IMR-90 (cell line): ENCODE measurements at regions not wholly inside any gene's neighbourhood (a gene's known extent, or its start where the extent isn't known, plus 50 kb on each side); places are given as distances from the start of the nearest gene placed in this dataset.

Source experiments
- ATAC-seq: fragments of 200-7000 bp; cut with Tn5 transposase; 2 replicates; pipeline ENCODE4 v1.9.1; 2020; ENCODE audit warnings: low read depth, mild to moderate bottlenecking, moderate library complexity
- BruUV-seq: library from RNA; stranded (reverse); fragments of 400-500 nt; replicated peaks from 2 replicates; lab custom pipeline; 2021; lab: Mats Ljungman, UMichigan
- CTCF ChIA-PET: fragments of 300-600 bp; formaldehyde crosslinking; extraction: SDS; loops from one replicate; lab custom pipeline; 2021; ENCODE audit warnings: antibody characterized with exemption; lab: Yijun Ruan, JAX
- POLR2A ChIA-PET: fragments of 300-600 bp; sonication (Branson Sonifier 250); formaldehyde crosslinking; loops from one replicate; lab custom pipeline; 2022; ENCODE audit warnings: antibody characterized with exemption; ENCODE audit not compliant: unreplicated experiment; lab: Charles Lee
- DNase-seq: peaks from one replicate; pipeline ENCODE4 v3.0.0; 2013
- H2AFZ ChIP-seq: replicated peaks from 2 replicates; pipeline ENCODE3; 2013; ENCODE audit warnings: low read length, mild to moderate bottlenecking; ENCODE audit not compliant: poor library complexity
- H2AK5ac ChIP-seq: 2 replicates; pipeline ENCODE4 v1.6.1; 2013; ENCODE audit warnings: low read depth, low read length, inconsistent platforms
- H2AK9ac ChIP-seq: replicated peaks from 2 replicates; pipeline ENCODE3; 2013; ENCODE audit warnings: mild to moderate bottlenecking, low read depth, low read length, moderate library complexity; ENCODE audit not compliant: poor library complexity
- H2BK120ac ChIP-seq: 2 replicates; pipeline ENCODE4 v1.6.1; 2013; ENCODE audit warnings: low read depth, low read length, inconsistent platforms
- H2BK15ac ChIP-seq: 3 replicates; pipeline ENCODE4 v1.6.1; 2013; ENCODE audit warnings: low read depth, low read length, inconsistent platforms
- H2BK20ac ChIP-seq: 2 replicates; pipeline ENCODE4 v1.6.1; 2013; ENCODE audit warnings: low read depth, mild to moderate bottlenecking, inconsistent platforms, low read length, moderate library complexity
- H2BK5ac ChIP-seq: 2 replicates; pipeline ENCODE4 v1.6.1; 2013; ENCODE audit warnings: mild to moderate bottlenecking, low read depth, low read length, inconsistent platforms; ENCODE audit not compliant: poor library complexity, severe bottlenecking
- H3K14ac ChIP-seq: replicated peaks from 2 replicates; pipeline ENCODE4 v1.6.1; 2013; ENCODE audit warnings: low read depth, low read length, inconsistent platforms
- H3K18ac ChIP-seq: 2 replicates; pipeline ENCODE4 v1.6.1; 2013; ENCODE audit warnings: low read depth, low read length, control low read depth
- H3K23ac ChIP-seq: 2 replicates; pipeline ENCODE4 v1.6.1; 2013; ENCODE audit warnings: low read depth, low read length, inconsistent platforms
- H3K27ac ChIP-seq: 2 replicates; pipeline ENCODE4 v1.5.1; 2013; ENCODE audit warnings: mild to moderate bottlenecking, control low read depth, low read length; ENCODE audit not compliant: insufficient read depth
- H3K27me3 ChIP-seq: 2 replicates; pipeline ENCODE4 v1.6.1; 2013; ENCODE audit warnings: low read length; ENCODE audit not compliant: control insufficient read depth, insufficient read depth
- H3K36me3 ChIP-seq: 2 replicates; pipeline ENCODE4 v1.6.1; 2013; ENCODE audit warnings: low read length, mixed read lengths; ENCODE audit not compliant: control insufficient read depth, insufficient read depth
- H3K4ac ChIP-seq: 2 replicates; pipeline ENCODE4 v1.6.1; 2013; ENCODE audit warnings: low read depth, low read length, inconsistent platforms
- H3K4me1 ChIP-seq: 2 replicates; pipeline ENCODE4 v1.6.1; 2013; ENCODE audit warnings: low read length, mixed read lengths; ENCODE audit not compliant: control insufficient read depth, insufficient read depth
- H3K4me2 ChIP-seq: 2 replicates; pipeline ENCODE4 v1.6.1; 2013; ENCODE audit warnings: low read depth, mild to moderate bottlenecking, control low read depth, low read length, moderate library complexity
- H3K4me3 ChIP-seq: 2 replicates; pipeline ENCODE4 v1.5.1; 2013; ENCODE audit warnings: low read depth, mild to moderate bottlenecking, control low read depth, low read length, moderate library complexity; ENCODE audit not compliant: insufficient read depth
- H3K56ac ChIP-seq: 2 replicates; pipeline ENCODE4 v1.6.1; 2013; ENCODE audit warnings: low read length, inconsistent platforms; ENCODE audit not compliant: insufficient read depth; ENCODE audit errors: extremely low read depth
- H3K79me1 ChIP-seq, 2 experiments: 2 replicates each; pipeline ENCODE4 v1.6.1; 2013; ENCODE audit warnings: low read length in 2 of 2, inconsistent platforms in 1 of 2, low read depth in 1 of 2
- H3K9ac ChIP-seq: 2 replicates; pipeline ENCODE4 v1.6.1; 2013; ENCODE audit warnings: low read depth, low read length, control low read depth
- H3K9me1 ChIP-seq: 2 replicates; pipeline ENCODE4 v1.6.1; 2013; ENCODE audit warnings: low read length, inconsistent platforms; ENCODE audit not compliant: insufficient read depth
- H3K9me3 ChIP-seq: 2 replicates; pipeline ENCODE4 v1.6.1; 2013; ENCODE audit warnings: low read length; ENCODE audit not compliant: control insufficient read depth, insufficient read depth
- H4K20me1 ChIP-seq: 2 replicates; pipeline ENCODE4 v1.6.1; 2013; ENCODE audit warnings: low read length, inconsistent platforms; ENCODE audit not compliant: insufficient read depth
- H4K5ac ChIP-seq: 2 replicates; pipeline ENCODE4 v1.6.1; 2013; ENCODE audit warnings: mild to moderate bottlenecking, low read depth, low read length, control low read depth
- H4K8ac ChIP-seq, 2 experiments: 2 replicates each; pipeline ENCODE4 v1.6.1; 2013; ENCODE audit warnings: low read depth in 2 of 2, low read length in 2 of 2, control low read depth in 1 of 2, inconsistent platforms in 1 of 2
- H4K91ac ChIP-seq: 2 replicates; pipeline ENCODE4 v1.6.1; 2013; ENCODE audit warnings: low read depth, low read length, inconsistent platforms; ENCODE audit not compliant: insufficient read depth
- BHLHE40 ChIP-seq: fragments of 150-350 bp; IDR thresholded peaks from 2 replicates; pipeline ENCODE4 v1.6.1; 2016; ENCODE audit warnings: mild to moderate bottlenecking, low read depth, low read length
- MAFK ChIP-seq: IDR thresholded peaks from 2 replicates; pipeline ENCODE4 v1.6.1; 2012; ENCODE audit warnings: low read depth, low read length, improper control_type of control experiment
- POLR2A ChIP-seq: IDR thresholded peaks from 2 replicates; pipeline ENCODE4 v1.6.1; 2012; ENCODE audit warnings: mild to moderate bottlenecking, low read depth, low read length
- RCOR1 ChIP-seq: IDR thresholded peaks from 2 replicates; pipeline ENCODE4 v1.6.1; 2012; ENCODE audit warnings: mild to moderate bottlenecking, low read length, improper control_type of control experiment; ENCODE audit not compliant: insufficient replicate concordance
- SMC3 ChIP-seq: fragments of 150-350 bp; IDR thresholded peaks from 2 replicates; pipeline ENCODE4 v1.6.1; 2016; ENCODE audit warnings: low read depth, mild to moderate bottlenecking, antibody characterized with exemption, low read length, moderate library complexity
- WGBS, 2 experiments: methylation state at CpG; one replicate each; pipeline versions ENCODE4 v1.1.5 to v1.1.7; 2013; ENCODE audit warnings: missing lambda C conversion rate in 2 of 2; ENCODE audit not compliant: insufficient read length in 1 of 2; ENCODE audit errors: extremely low coverage in 2 of 2; 5-methylcytosine and 5-hydroxymethylcytosine counted together
- dilution Hi-C: fragments of 300-500 bp; cut with HindIII; formaldehyde crosslinking; loops from one replicate; pipeline ENCODE4 v1.14.3; 2018; ENCODE audit warnings: low sequenced_read_pairs; ENCODE audit not compliant: unreplicated experiment
- in situ Hi-C: fragments of 300-500 bp; cut with MboI; formaldehyde crosslinking; loops from 3 replicates; pipeline ENCODE4 v1.14.3; 2019; ENCODE audit warnings: low sequenced_read_pairs, inconsistent platforms, mixed read lengths
- intact Hi-C: fragments of 100-400 bp; cut with micrococcal nuclease; formaldehyde crosslinking; loops from 2 replicates; pipeline ENCODE4 v1.10.0; 2022
- TF ChIP-seq, protein P1 (sequence below): conservative IDR thresholded peaks from 2 replicates; pipeline ENCODE4 v1.5.1; 2012; ENCODE audit warnings: mild to moderate bottlenecking, low read depth, low read length, improper control_type of control experiment

DNA sequence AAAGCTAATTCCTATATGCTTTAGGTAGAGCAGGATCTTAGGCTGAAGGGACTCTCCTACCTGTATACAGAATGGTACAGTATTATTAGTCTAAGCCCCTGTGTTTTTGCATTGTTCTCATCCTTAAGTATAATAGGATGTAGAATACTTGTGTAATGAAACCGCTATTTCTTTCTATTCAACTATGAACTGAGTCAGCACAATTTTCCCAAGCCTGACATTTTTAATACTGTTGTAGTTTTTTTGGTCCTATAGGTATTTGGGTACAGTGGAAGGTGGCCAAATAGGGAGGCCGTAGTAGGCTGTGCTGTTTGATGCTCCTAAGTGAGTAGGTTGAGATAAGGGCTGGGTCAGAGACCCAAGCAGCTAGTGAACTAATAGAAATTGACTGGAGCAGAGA, 205.1 kb downstream of the MACC1 start:
- no peaks in the 10 kb centered on the region for H3K9me1 ChIP-seq
- H3K4me3 ChIP-seq = no peak overlapping the region
- TF ChIP-seq POLR2A (no peak), SMC3 (no peak), BHLHE40 (no peak), RCOR1 (no peak), MAFK (peak; percentile 78)
- TF ChIP-seq, protein P1, sequence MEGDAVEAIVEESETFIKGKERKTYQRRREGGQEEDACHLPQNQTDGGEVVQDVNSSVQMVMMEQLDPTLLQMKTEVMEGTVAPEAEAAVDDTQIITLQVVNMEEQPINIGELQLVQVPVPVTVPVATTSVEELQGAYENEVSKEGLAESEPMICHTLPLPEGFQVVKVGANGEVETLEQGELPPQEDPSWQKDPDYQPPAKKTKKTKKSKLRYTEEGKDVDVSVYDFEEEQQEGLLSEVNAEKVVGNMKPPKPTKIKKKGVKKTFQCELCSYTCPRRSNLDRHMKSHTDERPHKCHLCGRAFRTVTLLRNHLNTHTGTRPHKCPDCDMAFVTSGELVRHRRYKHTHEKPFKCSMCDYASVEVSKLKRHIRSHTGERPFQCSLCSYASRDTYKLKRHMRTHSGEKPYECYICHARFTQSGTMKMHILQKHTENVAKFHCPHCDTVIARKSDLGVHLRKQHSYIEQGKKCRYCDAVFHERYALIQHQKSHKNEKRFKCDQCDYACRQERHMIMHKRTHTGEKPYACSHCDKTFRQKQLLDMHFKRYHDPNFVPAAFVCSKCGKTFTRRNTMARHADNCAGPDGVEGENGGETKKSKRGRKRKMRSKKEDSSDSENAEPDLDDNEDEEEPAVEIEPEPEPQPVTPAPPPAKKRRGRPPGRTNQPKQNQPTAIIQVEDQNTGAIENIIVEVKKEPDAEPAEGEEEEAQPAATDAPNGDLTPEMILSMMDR = no peak
- no peak overlapping the region for H3K4me2 ChIP-seq
- H2AFZ ChIP-seq = no peak overlapping the region
- no peaks in the 10 kb centered on the region for H4K20me1 ChIP-seq
- no peak overlapping the region for H3K23ac ChIP-seq
- no CpG with 5 or more reads among the region's 2 CpGs for WGBS, 2 experiments
- in situ Hi-C loops (no loop called here), dilution Hi-C loops (no loop called here), intact Hi-C loops (no loop called here)
- H4K5ac ChIP-seq = no peak overlapping the region
- H2AK5ac ChIP-seq = no peak overlapping the region
- no peak overlapping the region for H2BK5ac ChIP-seq
- H3K36me3 ChIP-seq = no peaks in the 10 kb centered on the region
- H3K79me1 ChIP-seq = no peaks in the 10 kb centered on the region
- CTCF ChIA-PET = no interaction called here
- H3K18ac ChIP-seq = no peak overlapping the region
- ATAC-seq (no peak), DNase-seq (no peak)
- H2BK120ac ChIP-seq = no peak overlapping the region
- no peak overlapping the region for H2BK15ac ChIP-seq
- H3K27ac ChIP-seq = no peak overlapping the region
- no peak overlapping the region for H4K8ac ChIP-seq
- no peak overlapping the region for H4K91ac ChIP-seq
- H3K4me1 ChIP-seq = no peaks in the 10 kb centered on the region
- H3K4ac ChIP-seq = no peak overlapping the region
- no peak overlapping the region for H3K56ac ChIP-seq
- no peak overlapping the region for H3K9ac ChIP-seq
- no peak overlapping the region for H3K14ac ChIP-seq
- H2AK9ac ChIP-seq = no peak overlapping the region
- no peak overlapping the region for H2BK20ac ChIP-seq
- no TSS peak for BruUV-seq
- H3K27me3 ChIP-seq = no peaks in the 10 kb centered on the region
- POLR2A ChIA-PET = no interaction called here
- no peaks in the 10 kb centered on the region for H3K9me3 ChIP-seq
